Muscle of leg (tissue), 3 donors: ENCODE measurements at regions not wholly inside any gene's neighbourhood (a gene's known extent, or its start where the extent isn't known, plus 50 kb on each side); places are given as distances from the start of the nearest gene placed in this dataset.

Experiments
- DNase-seq: peaks from one replicate; pipeline ENCODE4 v3.0.0; 2013
- H3K27ac ChIP-seq: one replicate; pipeline ENCODE4 v1.5.1; 2013; ENCODE audit warnings: mild to moderate bottlenecking, low read length, control low read depth
- H3K27me3 ChIP-seq: one replicate; pipeline ENCODE4 v1.6.1; 2013; ENCODE audit warnings: low read length; ENCODE audit not compliant: control insufficient read depth, insufficient read depth
- H3K36me3 ChIP-seq: one replicate; pipeline ENCODE4 v1.6.1; 2013; ENCODE audit warnings: low read length; ENCODE audit not compliant: control insufficient read depth, insufficient read depth
- H3K4me1 ChIP-seq: one replicate; pipeline ENCODE4 v1.6.1; 2013; ENCODE audit warnings: low read length; ENCODE audit not compliant: control insufficient read depth, insufficient read depth
- H3K4me3 ChIP-seq: one replicate; pipeline ENCODE4 v1.5.1; 2013; ENCODE audit warnings: low read length, control low read depth
- H3K9me3 ChIP-seq: replicated peaks from 2 replicates; pipeline ENCODE4 v1.6.1; 2013; ENCODE audit warnings: low read depth, low read length; ENCODE audit not compliant: control insufficient read depth
- WGBS: methylation state at CpG from one replicate; pipeline ENCODE4 v1.1.5; 2013; ENCODE audit warnings: missing lambda C conversion rate; ENCODE audit not compliant: insufficient coverage; 5-methylcytosine and 5-hydroxymethylcytosine counted together

DNA sequence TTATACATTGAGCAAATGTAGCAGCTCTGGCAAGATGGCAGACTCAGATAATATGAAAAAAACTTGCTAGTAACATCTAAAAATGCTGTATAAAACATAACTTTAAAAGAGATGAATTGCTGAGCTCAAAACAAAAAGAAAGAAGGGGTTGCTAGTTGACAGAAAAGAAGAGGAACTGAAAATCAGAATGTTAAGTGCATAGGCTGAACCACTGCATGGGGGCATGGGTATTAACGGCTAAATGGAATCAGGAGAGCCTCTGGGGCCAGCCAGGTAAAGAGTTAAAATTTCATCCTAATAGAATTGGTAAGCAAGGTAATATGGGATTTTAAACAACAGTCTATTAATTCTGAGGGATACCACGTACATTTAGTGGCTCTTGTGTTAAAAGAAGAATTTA, 146.8 kb downstream of the SMC2 start:
- no peaks in the 10 kb centered on the region for H3K36me3 ChIP-seq
- H3K4me3 ChIP-seq, result no peak overlapping the region
- no peak for DNase-seq
- H3K27me3 ChIP-seq, result no peaks in the 10 kb centered on the region
- 89% methylated on average over 1 of the region's 2 CpGs for WGBS
- H3K27ac ChIP-seq, result no peak overlapping the region
- H3K4me1 ChIP-seq, result no peaks in the 10 kb centered on the region
- H3K9me3 ChIP-seq, result no peaks in the 10 kb centered on the region

DNA sequence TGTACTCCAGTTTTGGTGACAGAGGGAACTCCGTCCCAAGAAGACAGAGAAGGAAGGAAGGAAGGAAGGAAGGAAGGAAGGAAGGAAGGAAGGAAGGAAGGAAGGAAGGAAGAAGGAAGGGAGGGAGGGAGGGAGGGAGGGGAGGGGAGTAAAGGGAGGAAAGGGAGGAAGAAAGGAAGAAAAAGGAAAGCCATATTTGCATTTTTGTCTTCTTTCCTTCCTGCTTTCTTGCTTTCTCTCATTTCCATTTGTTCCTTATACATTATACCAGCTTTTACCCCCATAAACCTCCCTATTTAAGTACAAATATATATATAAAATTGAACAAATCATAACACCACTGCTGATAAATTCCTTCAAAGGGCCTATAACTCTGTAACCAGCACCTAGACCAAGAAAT, 151.8 kb downstream of the SMC2 start:
- WGBS, result no CpG with 5 or more reads among the region's 1 CpG
- no peaks in the 10 kb centered on the region for H3K27me3 ChIP-seq

DNA sequence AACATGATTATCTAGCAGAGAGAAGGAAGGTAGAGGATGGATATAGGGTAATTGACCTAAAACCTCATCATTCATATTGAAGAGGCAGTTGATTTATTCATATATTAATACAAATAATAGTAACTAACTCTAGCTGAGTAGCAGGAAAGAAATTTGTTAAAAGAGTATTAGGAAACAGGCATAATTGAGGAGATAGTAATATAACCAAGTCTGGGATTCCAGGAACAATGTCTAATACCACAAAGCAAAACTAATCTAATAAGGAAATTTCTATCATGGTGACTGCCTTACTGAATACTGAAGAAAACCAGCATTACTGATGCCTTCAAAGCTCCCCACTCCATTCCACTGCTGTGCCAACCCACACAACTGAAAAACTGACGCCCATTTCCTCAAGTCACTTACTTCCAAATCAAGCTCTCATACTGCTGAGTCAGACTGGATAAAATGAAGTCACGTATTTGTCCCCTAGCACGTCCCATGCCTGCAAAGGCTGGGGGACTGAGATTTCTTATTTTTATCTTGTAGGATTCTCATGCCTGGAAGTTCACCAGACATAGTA, 153.9 kb downstream of the SMC2 start:
- Histone ChIP-seq H3K36me3 (no peaks in the 10 kb centered on the region), H3K27ac (no peak overlapping the region), H3K4me3 (no peak overlapping the region), H3K4me1 (no peaks in the 10 kb centered on the region), H3K9me3 (no peaks in the 10 kb centered on the region), H3K27me3 (no peaks in the 10 kb centered on the region)
- no peak for DNase-seq
- no CpG with 5 or more reads among the region's 3 CpGs for WGBS

More for the DNA sequence above, 151.8 kb downstream of the SMC2 start:
- H3K36me3 ChIP-seq, result no peaks in the 10 kb centered on the region
- no peaks in the 10 kb centered on the region for H3K4me1 ChIP-seq
- no peaks in the 10 kb centered on the region for H3K9me3 ChIP-seq
- H3K27ac ChIP-seq, result no peak overlapping the region
- no peak overlapping the region for H3K4me3 ChIP-seq
- no peak for DNase-seq

DNA sequence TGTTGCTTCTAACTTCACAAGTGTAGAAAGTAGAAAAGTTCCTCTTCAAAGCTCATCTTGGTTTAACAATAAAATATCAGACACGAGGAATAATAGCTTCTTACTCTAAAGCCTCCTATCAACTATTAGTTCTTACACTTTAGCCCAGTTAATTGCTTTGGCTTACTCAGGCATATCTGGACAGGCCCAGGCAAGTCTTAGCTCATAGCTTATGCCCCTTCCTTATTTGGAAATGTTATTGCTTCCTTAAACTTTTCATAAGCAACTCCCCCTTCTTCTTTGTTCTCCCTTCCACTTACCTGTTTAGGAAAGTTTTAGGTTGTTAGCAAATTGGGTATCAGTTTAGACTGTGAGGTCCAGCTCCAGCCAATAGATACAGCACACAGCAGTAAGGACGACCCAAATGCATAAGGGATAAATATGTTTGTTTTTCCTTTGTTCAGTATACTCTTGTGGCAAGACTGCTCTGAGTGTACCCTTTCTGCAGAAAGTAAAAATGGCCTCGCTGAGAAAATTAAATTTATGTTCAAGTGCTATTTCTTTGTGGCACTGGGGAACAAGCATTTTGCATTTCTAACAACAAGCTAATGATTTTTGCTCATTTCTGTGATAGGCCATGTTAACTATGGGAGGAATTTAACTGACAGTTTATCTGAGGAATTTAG, 162.1 kb downstream of the SMC2 start:
- Histone ChIP-seq H3K4me1 (no peaks in the 10 kb centered on the region), H3K27ac (no peak overlapping the region), H3K36me3 (no peaks in the 10 kb centered on the region), H3K4me3 (no peak overlapping the region), H3K27me3 (no peaks in the 10 kb centered on the region), H3K9me3 (no peaks in the 10 kb centered on the region)
- no CpG with 5 or more reads among the region's 3 CpGs for WGBS
- no peak for DNase-seq

DNA sequence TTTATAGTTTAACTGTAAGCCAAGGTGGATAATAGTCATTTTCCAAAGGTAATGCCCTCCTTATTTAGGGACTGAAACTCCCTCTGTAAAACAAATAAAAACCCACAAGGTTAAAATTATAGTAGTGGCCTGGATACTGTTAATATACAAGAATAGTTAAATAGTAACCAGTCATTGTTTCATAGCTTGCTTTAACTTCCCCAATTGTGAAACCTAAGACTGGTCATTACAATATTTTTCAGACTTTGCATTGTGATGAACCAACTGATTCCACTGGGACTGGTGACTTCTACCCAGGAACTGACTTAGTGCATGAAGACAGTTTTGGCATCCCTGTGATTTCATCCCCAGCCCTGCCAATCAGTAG, 162.6 kb downstream of the SMC2 start:
- Histone ChIP-seq H3K4me1 (no peaks in the 10 kb centered on the region), H3K4me3 (no peak overlapping the region), H3K36me3 (no peaks in the 10 kb centered on the region), H3K27me3 (no peaks in the 10 kb centered on the region), H3K27ac (no peak overlapping the region), H3K9me3 (no peaks in the 10 kb centered on the region)
- DNase-seq, result no peak

DNA sequence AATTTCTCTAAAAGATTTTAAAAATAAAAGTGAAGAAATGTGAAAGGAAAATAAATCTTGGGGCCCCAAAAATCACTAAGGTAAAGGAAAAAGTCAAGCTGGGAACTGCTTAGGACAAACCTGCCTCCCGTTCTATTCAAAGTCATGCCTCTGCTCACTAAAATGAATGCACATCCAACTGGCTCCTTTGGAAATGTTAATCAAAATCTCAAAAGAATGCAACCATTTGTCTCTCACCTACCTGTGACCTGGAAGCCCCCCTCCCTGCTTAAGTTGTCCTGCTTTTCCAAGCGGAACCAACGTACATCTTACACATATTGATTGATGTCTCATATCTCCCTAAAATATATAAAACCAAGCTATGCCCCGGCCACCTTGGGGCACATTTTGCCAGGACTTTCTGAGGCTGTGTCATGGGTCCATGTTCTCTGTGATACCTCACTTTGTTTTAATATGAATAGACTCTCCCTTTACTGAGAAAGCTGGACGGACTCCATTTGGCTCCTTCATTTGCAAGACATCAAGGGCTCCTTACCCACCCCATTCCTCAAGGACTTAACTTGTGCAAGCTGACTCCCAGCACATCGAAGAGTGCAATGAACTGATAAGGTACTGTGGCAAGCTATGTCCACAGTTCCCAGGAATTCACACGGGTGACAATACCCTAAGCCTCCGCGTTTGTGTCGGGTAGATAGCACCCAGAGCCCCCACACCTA, 164.3 kb downstream of the SMC2 start:
- no peak overlapping the region for H3K27ac ChIP-seq
- WGBS, result 13% methylated on average over 7 of the region's 10 CpGs
- H3K27me3 ChIP-seq, result no peaks in the 10 kb centered on the region
- no peaks in the 10 kb centered on the region for H3K4me1 ChIP-seq
- no peak overlapping the region for H3K4me3 ChIP-seq
- no peaks in the 10 kb centered on the region for H3K36me3 ChIP-seq
- no peak for DNase-seq
- no peaks in the 10 kb centered on the region for H3K9me3 ChIP-seq

DNA sequence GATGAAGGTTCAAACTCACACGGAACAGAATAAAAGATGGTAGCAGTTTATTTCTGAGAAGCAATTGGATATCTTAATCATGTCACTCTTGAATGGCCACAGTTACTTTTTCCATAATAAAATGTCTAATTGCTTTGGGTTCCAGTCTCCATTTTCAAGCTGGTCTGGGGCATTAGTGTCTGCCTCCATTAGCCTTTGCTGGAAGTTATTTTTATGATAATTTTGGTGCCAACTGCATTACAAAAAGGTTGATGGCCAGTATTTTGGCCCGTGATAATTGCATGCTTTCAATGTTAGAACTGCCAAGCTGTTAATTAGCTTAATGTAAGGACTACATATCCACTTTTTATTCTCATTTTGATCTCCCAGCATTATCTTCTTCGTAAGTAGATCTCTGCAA, 165.9 kb downstream of the SMC2 start:
- Histone ChIP-seq H3K4me1 (no peaks in the 10 kb centered on the region), H3K27me3 (no peaks in the 10 kb centered on the region), H3K36me3 (no peaks in the 10 kb centered on the region), H3K4me3 (no peak overlapping the region), H3K9me3 (no peaks in the 10 kb centered on the region), H3K27ac (no peak overlapping the region)
- no CpG with 5 or more reads among the region's 3 CpGs for WGBS
- DNase-seq, result no peak

DNA sequence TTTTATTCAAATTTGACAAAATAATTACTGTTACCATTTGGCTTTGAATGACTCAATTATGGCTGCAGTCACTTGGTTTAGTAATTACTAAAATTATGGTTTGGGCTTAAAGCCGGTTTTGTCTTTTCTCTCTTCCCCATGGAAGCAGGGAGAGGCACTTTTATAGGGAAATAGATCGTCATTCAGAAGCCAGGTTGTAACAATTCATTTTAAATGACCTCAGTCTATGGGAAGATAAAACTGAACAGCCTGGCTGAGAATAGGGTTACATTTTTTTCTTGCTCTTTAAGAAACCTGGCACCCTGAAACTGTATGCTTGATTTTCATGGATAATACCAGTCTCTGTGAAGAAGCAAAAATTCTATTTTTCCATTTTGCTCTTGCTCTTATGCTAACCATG, 169.8 kb downstream of the SMC2 start:
- Histone ChIP-seq H3K36me3 (no peaks in the 10 kb centered on the region), H3K27me3 (no peaks in the 10 kb centered on the region), H3K4me3 (no peak overlapping the region), H3K4me1 (no peaks in the 10 kb centered on the region), H3K27ac (no peak overlapping the region), H3K9me3 (no peaks in the 10 kb centered on the region)
- no peak for DNase-seq
- no CpG with 5 or more reads among the region's 2 CpGs for WGBS

DNA sequence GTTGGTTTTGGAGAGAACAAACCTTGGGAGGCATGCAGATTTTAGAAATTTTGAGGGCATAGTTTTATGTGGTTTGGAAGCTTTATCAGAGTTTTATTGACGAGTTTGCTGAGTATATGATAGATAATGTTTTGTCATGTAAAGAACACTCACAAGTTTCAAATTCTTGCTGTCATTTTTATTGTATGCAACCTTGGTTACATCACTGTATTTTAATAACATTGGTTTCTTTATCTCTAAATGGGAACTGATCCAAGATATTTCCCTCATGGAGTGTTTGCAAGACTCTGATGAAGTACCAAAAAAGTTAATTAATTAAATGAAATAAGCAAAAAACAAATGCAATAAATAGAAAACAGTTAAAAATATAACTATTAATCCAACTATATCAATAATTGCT, 170.3 kb downstream of the SMC2 start:
- DNase-seq, result no peak
- H3K4me1 ChIP-seq, result no peaks in the 10 kb centered on the region
- no peaks in the 10 kb centered on the region for H3K27me3 ChIP-seq
- no CpG with 5 or more reads among the region's 1 CpG for WGBS
- H3K27ac ChIP-seq, result no peak overlapping the region
- H3K9me3 ChIP-seq, result no peaks in the 10 kb centered on the region
- no peaks in the 10 kb centered on the region for H3K36me3 ChIP-seq
- no peak overlapping the region for H3K4me3 ChIP-seq

DNA sequence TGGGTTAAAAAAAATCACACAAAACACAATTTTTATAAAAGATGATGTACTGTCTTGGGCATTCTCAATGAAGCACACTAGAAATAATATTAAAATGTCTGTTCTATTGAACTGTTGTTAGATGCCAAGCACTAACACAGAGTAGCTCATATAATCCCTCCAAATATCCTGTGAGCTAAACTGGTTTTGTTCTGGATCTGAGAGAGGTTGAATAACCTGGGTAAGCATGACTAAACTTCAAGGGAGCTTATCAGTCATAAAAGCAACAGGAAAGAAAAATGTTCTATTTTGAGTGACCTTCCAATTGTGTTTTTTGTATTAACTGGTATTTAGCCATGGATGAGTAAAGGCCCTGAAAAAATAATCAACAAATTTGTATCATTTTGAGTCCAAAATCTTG, 175.3 kb downstream of the SMC2 start:
- no peaks in the 10 kb centered on the region for H3K27me3 ChIP-seq
- H3K36me3 ChIP-seq, result no peaks in the 10 kb centered on the region
- H3K4me1 ChIP-seq, result no peaks in the 10 kb centered on the region
- H3K9me3 ChIP-seq, result no peaks in the 10 kb centered on the region
- H3K27ac ChIP-seq, result no peak overlapping the region
- no peak overlapping the region for H3K4me3 ChIP-seq
- DNase-seq, result no peak
